Prostate gland (tissue), 2 donors: ENCODE measurements at regions not wholly inside any gene's neighbourhood (a gene's known extent, or its start where the extent isn't known, plus 50 kb on each side); places are given as distances from the start of the nearest gene placed in this dataset.

Source experiments
- CTCF ChIP-seq, 4 experiments: fragments of 200-600 bp in 2 of 4; fragments of 450-650 bp in 2 of 4; sonication (generic) in 2 of 4; IDR thresholded peaks; 1 replicate in 3 of 4; 2 replicates in 1 of 4; pipeline ENCODE4 v1.5.1; 2016 to 2019; ENCODE audit warnings: antibody characterized with exemption in 4 of 4, mild to moderate bottlenecking in 2 of 4, moderate library complexity in 2 of 4
- POLR2A ChIP-seq: fragments of 450-650 bp; IDR thresholded peaks from one replicate; pipeline ENCODE4 v1.6.1; 2016; ENCODE audit warnings: antibody characterized with exemption, mild to moderate bottlenecking
- POLR2AphosphoS5 ChIP-seq: sonication (generic); formaldehyde crosslinking; IDR thresholded peaks from one replicate; pipeline ENCODE4 v1.6.1; 2017; ENCODE audit warnings: antibody characterized with exemption

DNA sequence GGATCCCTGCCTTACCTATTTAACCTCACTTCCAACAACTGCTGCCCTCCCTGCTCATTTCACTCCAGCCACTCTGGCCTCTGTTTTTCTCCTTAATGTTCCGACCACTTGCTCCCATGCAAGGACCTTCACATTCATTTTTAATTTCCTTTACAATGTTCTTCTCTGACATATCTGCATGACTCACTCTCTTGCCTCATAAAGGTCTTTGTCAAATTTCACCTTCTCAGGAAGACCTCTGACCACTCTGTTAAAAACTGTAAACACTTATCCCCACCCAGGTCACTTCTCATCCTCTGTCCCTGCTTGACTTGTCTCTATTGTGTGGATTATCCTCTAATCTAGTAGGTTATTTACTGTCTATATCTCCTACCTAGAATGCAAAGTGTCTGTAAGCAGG is 751.2 kb downstream of the BRINP1 start:
- TF ChIP-seq CTCF (IDR thresholded peaks at IDR 0.05) (no peak), POLR2A (no peak), POLR2AphosphoS5 (no peak)
